ENCODE measurements at regions not wholly inside any gene's neighbourhood (a gene's known extent, or its start where the extent isn't known, plus 50 kb on each side); places are given as distances from the start of the nearest gene placed in this dataset.
A peak's percentile ranks its signal among the peaks of the same experiment; 100 is the strongest.
"Not testable (repeated sequence)": the region's sequence is repeated elsewhere in the genome, so short reads cannot be mapped to it uniquely, and the experiment has no call there.

- no peak for DNase-seq (ENCODE audit: low spot score)
Observed at GRCh38 chrX:47776292-47777006, 60.3 kb upstream of the ZNF81 start.

- DNase-seq (ENCODE audit: low spot score) = no peak
Observed at GRCh38 chrX:47772764-47773163, 63.9 kb upstream of the ZNF81 start.

GRCh38 chrX:47771473-47771872 is 65.2 kb upstream of the ZNF81 start:
- no peak for DNase-seq (ENCODE audit: low spot score)

- not testable (repeated sequence) for DNase-seq (ENCODE audit: low spot score)
Observed at GRCh38 chrX:47762826-47763225, 73.9 kb upstream of the ZNF81 start.

GRCh38 chrX:47752685-47753084 is 84.0 kb upstream of the ZNF81 start:
- no peak for DNase-seq (ENCODE audit: low spot score)

GRCh38 chrX:47751670-47752069 is 85.0 kb upstream of the ZNF81 start:
- peak; percentile 1 for DNase-seq (ENCODE audit: low spot score)

GRCh38 chrX:47749185-47749967 is 87.3 kb upstream of the ZNF81 start:
- no peak for DNase-seq (ENCODE audit: low spot score)

GRCh38 chrX:47748576-47748975 is 88.1 kb upstream of the ZNF81 start:
- DNase-seq (ENCODE audit: low spot score) = no peak

- no peak for DNase-seq (ENCODE audit: low spot score)
Observed at GRCh38 chrX:47746446-47746845, 87.5 kb upstream of the UXT start.

GRCh38 chrX:47745416-47745815 is 86.4 kb upstream of the UXT start:
- DNase-seq (ENCODE audit: low spot score) = no peak

- DNase-seq (ENCODE audit: low spot score) = no peak
Observed at GRCh38 chrX:47743504-47743903, 84.5 kb upstream of the UXT start.

- not testable (repeated sequence) for DNase-seq (ENCODE audit: low spot score)
Observed at GRCh38 chrX:47738870-47739269, 79.9 kb upstream of the UXT start.

- no peak for DNase-seq (ENCODE audit: low spot score)
Observed at GRCh38 chrX:47723689-47724088, 64.7 kb upstream of the UXT start.

GRCh38 chrX:47723083-47723482 is 64.1 kb upstream of the UXT start:
- DNase-seq (ENCODE audit: low spot score) = no peak

GRCh38 chrX:47722260-47722659 is 63.3 kb upstream of the UXT start:
- DNase-seq (ENCODE audit: low spot score) = no peak

GRCh38 chrX:47715078-47715477 is 56.1 kb upstream of the UXT start:
- DNase-seq (ENCODE audit: low spot score) = not testable (repeated sequence)

- DNase-seq (ENCODE audit: low spot score) = peak; percentile 1
Observed at GRCh38 chrX:47712675-47713074, 53.7 kb upstream of the UXT start.

- DNase-seq (ENCODE audit: low spot score) = no peak
Observed at GRCh38 chrX:47710252-47710651, 51.3 kb upstream of the UXT start.
